ENCODE measurements at regions not wholly inside any gene's neighbourhood (a gene's known extent, or its start where the extent isn't known, plus 50 kb on each side); places are given as distances from the start of the nearest gene placed in this dataset.
"Not testable (repeated sequence)": the region's sequence is repeated elsewhere in the genome, so short reads cannot be mapped to it uniquely, and the experiment has no call there.

GRCh38 chr11:16574889-16575288, 163.6 kb upstream of the C11orf58 start:
- H3K27ac ChIP-seq (ENCODE audit: low read depth, low read length); H3K9me3 ChIP-seq (ENCODE audit: low read length); H3K36me3 ChIP-seq (ENCODE audit: insufficient read depth, low read length); H3K4me1 ChIP-seq (ENCODE audit: insufficient read depth, low read length); H3K9ac ChIP-seq (ENCODE audit: low read length); H3K4me3 ChIP-seq (ENCODE audit: low read depth in 1 of 2, low read length in 2 of 2); H3K27me3 ChIP-seq (ENCODE audit: control insufficient read depth in 1 of 2, insufficient read depth in 2 of 2, low read length in 2 of 2): not testable (repeated sequence)

- Histone ChIP-seq H3K4me3 (ENCODE audit: low read depth in 1 of 2, low read length in 2 of 2) (no peak overlapping the region), H3K9me3 (ENCODE audit: low read length) (no peaks in the 10 kb centered on the region), H3K4me1 (ENCODE audit: insufficient read depth, low read length) (no peaks in the 10 kb centered on the region), H3K36me3 (ENCODE audit: insufficient read depth, low read length) (no peaks in the 10 kb centered on the region), H3K9ac (ENCODE audit: low read length) (no peak overlapping the region), H3K27me3 (ENCODE audit: control insufficient read depth in 1 of 2, insufficient read depth in 2 of 2, low read length in 2 of 2) (no peaks in the 10 kb centered on the region), H3K27ac (ENCODE audit: low read depth, low read length) (no peak overlapping the region)
These were observed 165.5 kb upstream of the C11orf58 start for GRCh38 chr11:16572945-16573344.

GRCh38 chr11:16561150-16561549, 177.3 kb upstream of the C11orf58 start:
- no peak overlapping the region for H3K27ac ChIP-seq (ENCODE audit: low read depth, low read length)
- H3K36me3 ChIP-seq (ENCODE audit: insufficient read depth, low read length), result no peaks in the 10 kb centered on the region
- H3K4me3 ChIP-seq (ENCODE audit: low read depth in 1 of 2, low read length in 2 of 2), result no peak overlapping the region
- H3K9ac ChIP-seq (ENCODE audit: low read length), result no peak overlapping the region
- no peaks in the 10 kb centered on the region for H3K4me1 ChIP-seq (ENCODE audit: insufficient read depth, low read length)
- H3K9me3 ChIP-seq (ENCODE audit: low read length), result no peaks in the 10 kb centered on the region
- H3K27me3 ChIP-seq (ENCODE audit: control insufficient read depth in 1 of 2, insufficient read depth in 2 of 2, low read length in 2 of 2), result no peaks in the 10 kb centered on the region

GRCh38 chr11:16558494-16558893, 180.0 kb upstream of the C11orf58 start:
- Histone ChIP-seq H3K4me1 (ENCODE audit: insufficient read depth, low read length) (no peaks in the 10 kb centered on the region), H3K9me3 (ENCODE audit: low read length) (no peaks in the 10 kb centered on the region), H3K4me3 (ENCODE audit: low read depth in 1 of 2, low read length in 2 of 2) (no peak overlapping the region), H3K36me3 (ENCODE audit: insufficient read depth, low read length) (no peaks in the 10 kb centered on the region), H3K27me3 (ENCODE audit: control insufficient read depth in 1 of 2, insufficient read depth in 2 of 2, low read length in 2 of 2) (no peaks in the 10 kb centered on the region), H3K9ac (ENCODE audit: low read length) (no peak overlapping the region), H3K27ac (ENCODE audit: low read depth, low read length) (no peak overlapping the region)

GRCh38 chr11:16555956-16556355, 182.5 kb upstream of the C11orf58 start:
- no peak overlapping the region for H3K27ac ChIP-seq (ENCODE audit: low read depth, low read length)
- H3K9ac ChIP-seq (ENCODE audit: low read length), result no peak overlapping the region
- H3K9me3 ChIP-seq (ENCODE audit: low read length), result no peaks in the 10 kb centered on the region

GRCh38 chr11:16554361-16554760, 184.1 kb upstream of the C11orf58 start:
- H3K4me3 ChIP-seq (ENCODE audit: low read depth in 1 of 2, low read length in 2 of 2), result no peak overlapping the region
- H3K27me3 ChIP-seq (ENCODE audit: control insufficient read depth in 1 of 2, insufficient read depth in 2 of 2, low read length in 2 of 2), result no peaks in the 10 kb centered on the region
- H3K4me1 ChIP-seq (ENCODE audit: insufficient read depth, low read length), result no peaks in the 10 kb centered on the region
- H3K36me3 ChIP-seq (ENCODE audit: insufficient read depth, low read length), result no peaks in the 10 kb centered on the region
- H3K9ac ChIP-seq (ENCODE audit: low read length), result no peak overlapping the region
- no peak overlapping the region for H3K27ac ChIP-seq (ENCODE audit: low read depth, low read length)
- H3K9me3 ChIP-seq (ENCODE audit: low read length), result no peaks in the 10 kb centered on the region

More at GRCh38 chr11:16555956-16556355, 182.5 kb upstream of the C11orf58 start:
- H3K4me3 ChIP-seq (ENCODE audit: low read depth in 1 of 2, low read length in 2 of 2), result no peak overlapping the region
- no peaks in the 10 kb centered on the region for H3K4me1 ChIP-seq (ENCODE audit: insufficient read depth, low read length)
- H3K36me3 ChIP-seq (ENCODE audit: insufficient read depth, low read length), result no peaks in the 10 kb centered on the region
- H3K27me3 ChIP-seq (ENCODE audit: control insufficient read depth in 1 of 2, insufficient read depth in 2 of 2, low read length in 2 of 2), result no peaks in the 10 kb centered on the region

- Histone ChIP-seq H3K27me3 (ENCODE audit: control insufficient read depth in 1 of 2, insufficient read depth in 2 of 2, low read length in 2 of 2) (no peaks in the 10 kb centered on the region), H3K9ac (ENCODE audit: low read length) (no peak overlapping the region), H3K27ac (ENCODE audit: low read depth, low read length) (no peak overlapping the region), H3K36me3 (ENCODE audit: insufficient read depth, low read length) (no peaks in the 10 kb centered on the region), H3K4me3 (ENCODE audit: low read depth in 1 of 2, low read length in 2 of 2) (no peak overlapping the region), H3K9me3 (ENCODE audit: low read length) (no peaks in the 10 kb centered on the region), H3K4me1 (ENCODE audit: insufficient read depth, low read length) (no peaks in the 10 kb centered on the region)
These were observed 190.6 kb upstream of the C11orf58 start for GRCh38 chr11:16547879-16548278.

- no peaks in the 10 kb centered on the region for H3K36me3 ChIP-seq (ENCODE audit: insufficient read depth, low read length)
- H3K27me3 ChIP-seq (ENCODE audit: control insufficient read depth in 1 of 2, insufficient read depth in 2 of 2, low read length in 2 of 2), result no peaks in the 10 kb centered on the region
- no peak overlapping the region for H3K9ac ChIP-seq (ENCODE audit: low read length)
- no peak overlapping the region for H3K4me3 ChIP-seq (ENCODE audit: low read depth in 1 of 2, low read length in 2 of 2)
- no peak overlapping the region for H3K27ac ChIP-seq (ENCODE audit: low read depth, low read length)
- H3K9me3 ChIP-seq (ENCODE audit: low read length), result no peaks in the 10 kb centered on the region
- H3K4me1 ChIP-seq (ENCODE audit: insufficient read depth, low read length), result no peaks in the 10 kb centered on the region
These were observed 187.3 kb upstream of the SOX6 start for GRCh38 chr11:16543642-16544041.

- H3K9ac ChIP-seq (ENCODE audit: low read length), result no peak overlapping the region
- H3K4me3 ChIP-seq (ENCODE audit: low read depth in 1 of 2, low read length in 2 of 2), result no peak overlapping the region
- H3K9me3 ChIP-seq (ENCODE audit: low read length), result no peaks in the 10 kb centered on the region
- no peaks in the 10 kb centered on the region for H3K27me3 ChIP-seq (ENCODE audit: control insufficient read depth in 1 of 2, insufficient read depth in 2 of 2, low read length in 2 of 2)
- H3K4me1 ChIP-seq (ENCODE audit: insufficient read depth, low read length), result no peaks in the 10 kb centered on the region
- no peaks in the 10 kb centered on the region for H3K36me3 ChIP-seq (ENCODE audit: insufficient read depth, low read length)
- H3K27ac ChIP-seq (ENCODE audit: low read depth, low read length), result no peak overlapping the region
These were observed 186.0 kb upstream of the SOX6 start for GRCh38 chr11:16542353-16542752.

- H3K36me3 ChIP-seq (ENCODE audit: insufficient read depth, low read length), result no peaks in the 10 kb centered on the region
- H3K4me1 ChIP-seq (ENCODE audit: insufficient read depth, low read length), result no peaks in the 10 kb centered on the region
- H3K4me3 ChIP-seq (ENCODE audit: low read depth in 1 of 2, low read length in 2 of 2), result no peak overlapping the region
- no peak overlapping the region for H3K9ac ChIP-seq (ENCODE audit: low read length)
- no peaks in the 10 kb centered on the region for H3K9me3 ChIP-seq (ENCODE audit: low read length)
- no peaks in the 10 kb centered on the region for H3K27me3 ChIP-seq (ENCODE audit: control insufficient read depth in 1 of 2, insufficient read depth in 2 of 2, low read length in 2 of 2)
- no peak overlapping the region for H3K27ac ChIP-seq (ENCODE audit: low read depth, low read length)
These were observed 180.2 kb upstream of the SOX6 start for GRCh38 chr11:16536513-16536912.

- H3K9ac ChIP-seq (ENCODE audit: low read length), result no peak overlapping the region
- no peaks in the 10 kb centered on the region for H3K4me1 ChIP-seq (ENCODE audit: insufficient read depth, low read length)
- H3K27ac ChIP-seq (ENCODE audit: low read depth, low read length), result no peak overlapping the region
- H3K27me3 ChIP-seq (ENCODE audit: control insufficient read depth in 1 of 2, insufficient read depth in 2 of 2, low read length in 2 of 2), result no peaks in the 10 kb centered on the region
- H3K36me3 ChIP-seq (ENCODE audit: insufficient read depth, low read length), result no peaks in the 10 kb centered on the region
- H3K4me3 ChIP-seq (ENCODE audit: low read depth in 1 of 2, low read length in 2 of 2), result no peak overlapping the region
- H3K9me3 ChIP-seq (ENCODE audit: low read length), result no peaks in the 10 kb centered on the region
These were observed 172.3 kb upstream of the SOX6 start for GRCh38 chr11:16528639-16529038.

GRCh38 chr11:16527525-16528246, 171.3 kb upstream of the SOX6 start:
- no peak overlapping the region for H3K4me3 ChIP-seq (ENCODE audit: low read depth in 1 of 2, low read length in 2 of 2)
- H3K4me1 ChIP-seq (ENCODE audit: insufficient read depth, low read length), result no peaks in the 10 kb centered on the region
- no peak overlapping the region for H3K27ac ChIP-seq (ENCODE audit: low read depth, low read length)
- no peak overlapping the region for H3K9ac ChIP-seq (ENCODE audit: low read length)
- H3K36me3 ChIP-seq (ENCODE audit: insufficient read depth, low read length), result no peaks in the 10 kb centered on the region
- no peaks in the 10 kb centered on the region for H3K9me3 ChIP-seq (ENCODE audit: low read length)
- no peaks in the 10 kb centered on the region for H3K27me3 ChIP-seq (ENCODE audit: control insufficient read depth in 1 of 2, insufficient read depth in 2 of 2, low read length in 2 of 2)
